K562 (cell line): ENCODE measurements at regions not wholly inside any gene's neighbourhood (a gene's known extent, or its start where the extent isn't known, plus 50 kb on each side); places are given as distances from the start of the nearest gene placed in this dataset.

Experiments
- ATAC-seq: fragments of 200-7000 bp; cut with Tn5 transposase; 3 replicates; pipeline ENCODE4 v1.9.1; 2020; ENCODE audit warnings: moderate library complexity
- BruUV-seq: library from RNA; stranded (reverse); fragments of 400-500 nt; replicated peaks from 2 replicates; lab custom pipeline; 2021; lab: Mats Ljungman, UMichigan
- CTCF ChIA-PET: fragments of 300-600 bp; formaldehyde crosslinking; extraction: SDS; loops from one replicate; lab custom pipeline; 2021; ENCODE audit warnings: low intra/inter-chr PET ratio; lab: Yijun Ruan, JAX
- POLR2A ChIA-PET: fragments of 300-600, 350-650 bp; sonication (Branson Sonifier 250); formaldehyde crosslinking; extraction: SDS; loops from one replicate; lab custom pipeline; 2021; ENCODE audit warnings: antibody characterized with exemption, inconsistent platforms; lab: Yijun Ruan, JAX
- DNase-seq, 4 experiments: peaks; one replicate each; pipeline versions ENCODE4 v3.0.0 to v3.0.0-alpha.2; 2011 to 2018; ENCODE audit warnings: low spot score in 3 of 4, mixed read lengths in 3 of 4; ENCODE audit errors: extremely low read depth in 1 of 4
- FAIRE-seq: peaks from 2 replicates; lab custom pipeline; 2011; peaks lifted over from hg19 to GRCh38; lab: Jason Lieb, UNC
- H2AFZ ChIP-seq: 2 replicates; pipeline ENCODE4 v1.6.0; 2011; ENCODE audit warnings: low read depth, low read length, control low read depth, inconsistent platforms
- H3K27ac ChIP-seq: fragments of 200-600 bp; 3 replicates; pipeline ENCODE4 v1.8.0; 2011; ENCODE audit warnings: low read depth, mild to moderate bottlenecking, control low read depth, inconsistent platforms, low read length, moderate library complexity, mixed read lengths; ENCODE audit errors: extremely low read depth
- H3K27me3 ChIP-seq, 2 experiments: fragments of 300-600 bp in 1 of 2; 2 replicates in 1 of 2; 3 replicates in 1 of 2; pipeline versions ENCODE4 v1.6.0 to v1.8.0; 2011; ENCODE audit warnings: inconsistent platforms in 2 of 2, low read length in 2 of 2, mild to moderate bottlenecking in 1 of 2, mixed read lengths in 1 of 2, moderate library complexity in 1 of 2; ENCODE audit not compliant: control insufficient read depth in 2 of 2, insufficient read depth in 2 of 2
- H3K36me3 ChIP-seq: fragments of 300-600 bp; 3 replicates; pipeline ENCODE4 v1.8.0; 2011; ENCODE audit warnings: mild to moderate bottlenecking, low read length, inconsistent platforms; ENCODE audit not compliant: control insufficient read depth, insufficient read depth
- H3K4me1 ChIP-seq, 2 experiments: fragments of 200-600 bp in 1 of 2; replicated peaks in 1 of 2; 2 replicates in 1 of 2; 3 replicates in 1 of 2; pipeline versions ENCODE4 v1.5.1 to v1.8.0; 2011; ENCODE audit warnings: inconsistent platforms in 2 of 2, low read length in 2 of 2, mild to moderate bottlenecking in 1 of 2, mixed read lengths in 1 of 2, moderate library complexity in 1 of 2; ENCODE audit not compliant: control insufficient read depth in 2 of 2, insufficient read depth in 2 of 2
- H3K4me2 ChIP-seq: 2 replicates; pipeline ENCODE4 v1.6.1; 2011; ENCODE audit warnings: low read length, control low read depth, inconsistent platforms, mixed read lengths; ENCODE audit not compliant: insufficient read depth
- H3K4me3 ChIP-seq: fragments of 200-600 bp; sonication (generic), shearing (Covaris generic); 2 replicates; pipeline ENCODE4 v1.5.1; 2016; ENCODE audit warnings: control low read depth, inconsistent platforms
- H3K79me2 ChIP-seq: fragments of 200-600 bp; 3 replicates; pipeline ENCODE4 v1.8.0; 2011; ENCODE audit warnings: low read length, inconsistent platforms; ENCODE audit not compliant: control insufficient read depth, insufficient read depth
- H3K9ac ChIP-seq, 2 experiments: 2 replicates each; pipeline versions ENCODE4 v1.6.0 to v1.6.1; 2011; ENCODE audit warnings: low read depth in 2 of 2, low read length in 2 of 2, control low read depth in 1 of 2, inconsistent platforms in 1 of 2, mild to moderate bottlenecking in 1 of 2, mixed read lengths in 1 of 2; ENCODE audit not compliant: insufficient read depth in 1 of 2
- H3K9me1 ChIP-seq: one replicate; pipeline ENCODE4 v1.6.0; 2011; ENCODE audit warnings: inconsistent platforms, mild to moderate bottlenecking, low read length, moderate library complexity; ENCODE audit not compliant: control insufficient read depth, insufficient read depth
- H3K9me3 ChIP-seq: replicated peaks from 2 replicates; pipeline ENCODE4 v1.5.1; 2011; ENCODE audit warnings: low read depth, low read length, inconsistent platforms; ENCODE audit not compliant: control insufficient read depth, insufficient read depth
- H4K20me1 ChIP-seq: replicated peaks from 2 replicates; pipeline ENCODE4 v1.6.1; 2011; ENCODE audit warnings: low read length, inconsistent platforms, mixed read lengths; ENCODE audit not compliant: control insufficient read depth, insufficient read depth
- GTF2B ChIP-seq: IDR thresholded peaks from 2 replicates; pipeline ENCODE4 v1.6.1; 2011; ENCODE audit not compliant: insufficient read length; ENCODE audit errors: extremely low read depth
- HDAC8 ChIP-seq: fragments of 450-650 bp; IDR thresholded peaks from 2 replicates; pipeline ENCODE4 v1.6.1; 2016; ENCODE audit warnings: mild to moderate bottlenecking, missing genetic modification characterization, moderate library complexity, missing compliant biosample characterization
- HNRNPLL ChIP-seq: fragments of 200-400 bp; formaldehyde crosslinking; IDR thresholded peaks from 2 replicates; pipeline ENCODE4 v1.6.1; 2017; ENCODE audit warnings: low read length, low read depth, mild to moderate bottlenecking; ENCODE audit not compliant: poor library complexity, severe bottlenecking
- PRDM10 ChIP-seq: fragments of 450-650 bp; IDR thresholded peaks from 2 replicates; pipeline ENCODE4 v1.6.1; 2018; ENCODE audit not compliant: partially characterized antibody
- SIN3B ChIP-seq: fragments of 450-650 bp; IDR thresholded peaks from 2 replicates; pipeline ENCODE4 v1.6.1; 2017; ENCODE audit warnings: low read depth, mild to moderate bottlenecking, moderate library complexity
- TRIM28 ChIP-seq: fragments of 450-650 bp; IDR thresholded peaks from 2 replicates; pipeline ENCODE4 v1.6.1; 2017
- ZBTB8A ChIP-seq: fragments of 450-650 bp; IDR thresholded peaks from 2 replicates; pipeline ENCODE4 v1.6.1; 2018; ENCODE audit warnings: mild to moderate bottlenecking, moderate library complexity; ENCODE audit not compliant: partially characterized antibody
- ZNF212 ChIP-seq: fragments of 450-650 bp; formaldehyde crosslinking; IDR thresholded peaks from 2 replicates; pipeline ENCODE4 v1.4.0; 2020; ENCODE audit warnings: mild to moderate bottlenecking
- ZNF3 ChIP-seq: fragments of 250-450 bp; sonication (Bioruptor Pico); IDR thresholded peaks from 2 replicates; pipeline ENCODE4 v1.5.0; 2021; ENCODE audit warnings: mild to moderate bottlenecking, moderate library complexity
- ZNF311 ChIP-seq: fragments of 250-450 bp; sonication (Bioruptor Pico); IDR thresholded peaks from 2 replicates; pipeline ENCODE4 v1.4.0; 2020; ENCODE audit warnings: mild to moderate bottlenecking, moderate library complexity
- ZNF354B ChIP-seq: fragments of 250-450 bp; sonication (Bioruptor Pico); IDR thresholded peaks from 2 replicates; pipeline ENCODE4 v1.4.0; 2020
- WGBS: fragments of 100-300 bp; shearing (Covaris generic); methylation state at CpG from one replicate; pipeline ENCODE4 v1.1.6; 2016; ENCODE audit warnings: low coverage, mixed read lengths; ENCODE audit not compliant: insufficient coverage; ENCODE audit errors: missing lambda C conversion rate; 5-methylcytosine and 5-hydroxymethylcytosine counted together
- in situ Hi-C: fragments of 300-500 bp; cut with MboI; formaldehyde crosslinking; loops from 4 replicates; pipeline ENCODE4 v1.15.0; 2018; ENCODE audit warnings: inconsistent platforms, mixed read lengths
- intact Hi-C: fragments of 100-400 bp; cut with micrococcal nuclease; formaldehyde crosslinking; loops from 2 replicates; pipeline ENCODE4 v1.14.2; 2022
- TF ChIP-seq, protein P1 (sequence below): fragments of 250-450 bp; sonication (Bioruptor Pico); IDR thresholded peaks from 2 replicates; pipeline ENCODE4 v1.9.0; 2021; ENCODE audit warnings: mild to moderate bottlenecking, inconsistent platforms

- peak overlapping the region; percentile 11; the same call in 1 of the 2 replicates for H3K4me2 ChIP-seq
- TF ChIP-seq ZNF3, result no peak
- no peak for TF ChIP-seq GTF2B
- TF ChIP-seq, protein P1, sequence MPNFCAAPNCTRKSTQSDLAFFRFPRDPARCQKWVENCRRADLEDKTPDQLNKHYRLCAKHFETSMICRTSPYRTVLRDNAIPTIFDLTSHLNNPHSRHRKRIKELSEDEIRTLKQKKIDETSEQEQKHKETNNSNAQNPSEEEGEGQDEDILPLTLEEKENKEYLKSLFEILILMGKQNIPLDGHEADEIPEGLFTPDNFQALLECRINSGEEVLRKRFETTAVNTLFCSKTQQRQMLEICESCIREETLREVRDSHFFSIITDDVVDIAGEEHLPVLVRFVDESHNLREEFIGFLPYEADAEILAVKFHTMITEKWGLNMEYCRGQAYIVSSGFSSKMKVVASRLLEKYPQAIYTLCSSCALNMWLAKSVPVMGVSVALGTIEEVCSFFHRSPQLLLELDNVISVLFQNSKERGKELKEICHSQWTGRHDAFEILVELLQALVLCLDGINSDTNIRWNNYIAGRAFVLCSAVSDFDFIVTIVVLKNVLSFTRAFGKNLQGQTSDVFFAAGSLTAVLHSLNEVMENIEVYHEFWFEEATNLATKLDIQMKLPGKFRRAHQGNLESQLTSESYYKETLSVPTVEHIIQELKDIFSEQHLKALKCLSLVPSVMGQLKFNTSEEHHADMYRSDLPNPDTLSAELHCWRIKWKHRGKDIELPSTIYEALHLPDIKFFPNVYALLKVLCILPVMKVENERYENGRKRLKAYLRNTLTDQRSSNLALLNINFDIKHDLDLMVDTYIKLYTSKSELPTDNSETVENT (CRISPR knock-in tag), result no peak
- no peak for TF ChIP-seq SIN3B
- no peak for TF ChIP-seq HDAC8 (tag)
- no peak for TF ChIP-seq HNRNPLL
- TF ChIP-seq ZNF212, result no peak
- TF ChIP-seq TRIM28, result no peak
- no peak for TF ChIP-seq ZNF354B
- TF ChIP-seq ZBTB8A, result no peak
- TF ChIP-seq ZNF311 (CRISPR knock-in tag), result no peak
- no peak for TF ChIP-seq PRDM10
- peaks cover 3% of the 10 kb centered on the region; the same call in 2 of the 3 replicates for H3K36me3 ChIP-seq
- no peaks in the 10 kb centered on the region for H3K9me1 ChIP-seq
- no peak overlapping the region for H3K4me3 ChIP-seq
- peaks cover 21% of the 10 kb centered on the region; the same call in 2 of the 3 replicates for H3K79me2 ChIP-seq
- intact Hi-C loops, result no loop called here
- 60% methylated on average over 8 of the region's 8 CpGs for WGBS
- POLR2A ChIA-PET, result interaction anchor here (2.7 kb wide), 1 partner anchor 13 kb away, joined by 9 read pairs; no protein-coding TSS in a partner anchor
- in situ Hi-C loops, result no loop called here
- DNase-seq, result no peak
- no peak overlapping the region for H2AFZ ChIP-seq
- ATAC-seq, result peak; percentile 7
- no peak overlapping the region for H3K27ac ChIP-seq
- CTCF ChIA-PET, result interaction anchor here (0.6 kb wide), 2 partner anchors 47 to 199 kb away, joined by 3 read pairs; no protein-coding TSS in a partner anchor
- no peaks in the 10 kb centered on the region for H3K27me3 ChIP-seq
- BruUV-seq, result no TSS peak
- no peaks in the 10 kb centered on the region for H3K9me3 ChIP-seq
- FAIRE-seq, result peak; percentile 37
- peaks cover 24% of the 10 kb centered on the region for H4K20me1 ChIP-seq
- peaks cover 19 to 59% of the 10 kb centered on the region in 2 experiments for H3K4me1 ChIP-seq
- H3K9ac ChIP-seq, result peak overlapping the region in 1 of 2 experiments; percentile 74; a peak in 2 of 4 replicates
Measured at GRCh38 chr16:85475233-85475632, 137.9 kb upstream of the GSE1 start.
